GM12865 (cell line): ENCODE measurements at regions not wholly inside any gene's neighbourhood (a gene's known extent, or its start where the extent isn't known, plus 50 kb on each side); places are given as distances from the start of the nearest gene placed in this dataset.
"Not testable (repeated sequence)": the region's sequence is repeated elsewhere in the genome, so short reads cannot be mapped to it uniquely, and the experiment has no call there.

ENCODE experiments used
- DNase-seq: peaks from one replicate; pipeline ENCODE4 v3.0.0; 2010; ENCODE audit warnings: low read depth
- H3K4me3 ChIP-seq: 2 replicates; pipeline ENCODE4 v1.5.1; 2011; ENCODE audit warnings: mild to moderate bottlenecking, low read depth, low read length, control low read depth
- CTCF ChIP-seq: IDR thresholded peaks from 2 replicates; pipeline ENCODE4 v1.5.1; 2011; ENCODE audit warnings: low read length, control low read depth, low read depth, inconsistent platforms; ENCODE audit not compliant: insufficient read depth; ENCODE audit errors: missing control alignments

- no peak for TF ChIP-seq CTCF
- DNase-seq, result no peak
- H3K4me3 ChIP-seq, result no peak overlapping the region
Measured at GRCh38 chr1:79902418-79902817, 895.9 kb upstream of the ADGRL4 start.

- no peak overlapping the region for H3K4me3 ChIP-seq
- no peak for TF ChIP-seq CTCF
- no peak for DNase-seq
Measured at GRCh38 chr1:79899914-79900313, 893.4 kb upstream of the ADGRL4 start.

GRCh38 chr1:79896140-79896539, 889.6 kb upstream of the ADGRL4 start:
- H3K4me3 ChIP-seq, result no peak overlapping the region
- DNase-seq, result no peak
- TF ChIP-seq CTCF, result no peak

DNA sequence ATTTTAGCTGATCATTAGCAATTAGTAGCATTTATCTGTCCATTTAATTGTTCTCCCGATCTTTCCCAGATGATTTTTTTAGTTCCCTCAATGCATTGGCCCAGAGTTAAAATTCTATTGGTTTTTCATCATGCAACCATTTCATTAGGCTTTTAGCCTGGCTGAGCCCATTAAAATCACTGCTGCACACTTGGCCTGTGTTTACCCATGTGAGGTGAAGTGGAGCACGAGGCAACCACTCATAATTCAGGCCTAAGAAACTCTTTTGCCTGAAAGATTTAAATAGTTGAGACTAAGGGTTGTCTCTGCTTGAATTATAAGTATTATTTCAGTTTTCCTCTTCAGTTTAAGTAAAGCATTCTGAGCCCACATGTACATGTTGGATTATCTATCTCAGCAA, 889.0 kb upstream of the ADGRL4 start:
- no peak overlapping the region for H3K4me3 ChIP-seq
- DNase-seq, result no peak
- no peak for TF ChIP-seq CTCF

DNA sequence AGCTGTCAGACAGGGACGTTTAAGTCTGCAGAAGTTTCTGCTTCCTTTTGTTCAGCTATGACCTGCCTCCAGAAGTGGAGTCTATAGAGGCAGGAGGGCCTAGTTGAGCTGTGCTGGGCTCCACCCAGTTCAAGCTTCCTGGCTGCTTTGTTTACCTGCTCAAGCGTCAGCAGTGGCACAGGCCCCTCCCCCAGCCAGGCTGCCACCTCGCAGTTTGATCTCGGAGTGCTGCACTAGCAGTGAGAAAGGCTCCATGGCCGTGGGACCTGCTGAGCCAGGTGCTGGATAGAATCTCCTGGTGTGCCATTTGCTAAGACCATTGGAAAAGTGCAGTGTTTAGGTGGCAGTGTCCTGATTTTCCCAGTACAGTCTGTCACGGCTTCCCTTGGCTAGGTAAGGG, 887.6 kb upstream of the ADGRL4 start:
- DNase-seq, H3K4me3 ChIP-seq: not testable (repeated sequence)

DNA sequence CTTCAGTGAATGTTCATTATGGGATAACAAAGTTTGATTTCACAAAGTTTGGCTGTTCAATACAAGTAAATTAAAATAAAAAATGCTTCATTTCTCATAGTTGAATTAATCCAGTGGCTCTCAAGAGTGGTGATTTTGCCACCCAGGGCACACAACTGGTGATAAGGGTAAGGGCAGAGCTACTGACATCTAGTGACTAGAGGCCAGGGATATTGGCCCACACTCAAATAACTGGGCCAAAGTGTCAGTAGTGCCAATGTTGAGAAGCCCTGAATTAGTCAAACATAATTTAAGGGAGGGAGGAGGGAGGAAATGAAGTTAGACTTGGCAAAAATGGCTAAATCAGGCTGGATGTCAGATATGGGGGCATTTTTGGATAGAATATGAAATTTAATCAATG, 880.5 kb upstream of the ADGRL4 start:
- TF ChIP-seq CTCF, result no peak
- DNase-seq, result no peak
- no peak overlapping the region for H3K4me3 ChIP-seq

- no peak for TF ChIP-seq CTCF
- DNase-seq, result no peak
- H3K4me3 ChIP-seq, result no peak overlapping the region
Measured at GRCh38 chr1:79885101-79885500, 878.6 kb upstream of the ADGRL4 start.

GRCh38 chr1:79877086-79877485, 870.6 kb upstream of the ADGRL4 start:
- no peak overlapping the region for H3K4me3 ChIP-seq
- TF ChIP-seq CTCF, result no peak
- DNase-seq, result no peak
